KMS-11 (cell line): ENCODE measurements at regions not wholly inside any gene's neighbourhood (a gene's known extent, or its start where the extent isn't known, plus 50 kb on each side); places are given as distances from the start of the nearest gene placed in this dataset.

ENCODE experiments used
- H2AFZ ChIP-seq: fragments of 200-600 bp; sonication (generic); 2 replicates; pipeline ENCODE4 v1.6.1; 2016; ENCODE audit warnings: antibody characterized with exemption, mixed run types, low read depth
- H3K27ac ChIP-seq: fragments of 200-600 bp; sonication (generic); 2 replicates; pipeline ENCODE4 v1.6.1; 2016; ENCODE audit warnings: mild to moderate bottlenecking, mixed run types
- H3K27me3 ChIP-seq: fragments of 200-600 bp; sonication (generic); 2 replicates; pipeline ENCODE4 v1.6.1; 2017; ENCODE audit warnings: mild to moderate bottlenecking, low read depth, mixed run types, moderate library complexity; ENCODE audit not compliant: insufficient read depth
- H3K36me3 ChIP-seq: fragments of 200-600 bp; sonication (generic); 2 replicates; pipeline ENCODE4 v1.6.1; 2017; ENCODE audit warnings: mild to moderate bottlenecking, mixed run types; ENCODE audit not compliant: insufficient read depth
- H3K4me1 ChIP-seq: fragments of 200-600 bp; sonication (generic); 2 replicates; pipeline ENCODE4 v1.6.1; 2016; ENCODE audit warnings: mild to moderate bottlenecking, low read depth, mixed run types; ENCODE audit not compliant: poor library complexity, severe bottlenecking
- H3K4me2 ChIP-seq: fragments of 200-600 bp; sonication (generic); 2 replicates; pipeline ENCODE4 v1.7.0; 2016; ENCODE audit warnings: mild to moderate bottlenecking, mixed run types
- H3K4me3 ChIP-seq: fragments of 200-600 bp; sonication (generic); IDR thresholded peaks from 2 replicates; pipeline ENCODE4 v1.6.1; 2017; ENCODE audit warnings: low read depth, low read length, mixed read lengths; ENCODE audit not compliant: insufficient read depth
- H3K79me2 ChIP-seq: fragments of 200-600 bp; sonication (generic); 2 replicates; pipeline ENCODE4 v1.6.1; 2016; ENCODE audit warnings: low read depth, mixed run types; ENCODE audit not compliant: insufficient read depth
- H3K9ac ChIP-seq: fragments of 200-600 bp; sonication (generic); 2 replicates; pipeline ENCODE4 v1.6.1; 2016; ENCODE audit warnings: mild to moderate bottlenecking, mixed run types
- H4K20me1 ChIP-seq: fragments of 200-600 bp; sonication (generic); 2 replicates; pipeline ENCODE4 v1.6.1; 2016; ENCODE audit warnings: mild to moderate bottlenecking, mixed run types; ENCODE audit not compliant: insufficient read depth
- CTCF ChIP-seq: fragments of 200-600 bp; sonication (generic); conservative IDR thresholded peaks from 2 replicates; pipeline ENCODE4 v1.6.1; 2017; ENCODE audit warnings: low read depth, mild to moderate bottlenecking, antibody characterized with exemption, low read length, moderate library complexity, mixed read lengths

- Histone ChIP-seq H4K20me1 (no peaks in the 10 kb centered on the region), H3K4me2 (no peak overlapping the region), H2AFZ (no peak overlapping the region), H3K36me3 (no peaks in the 10 kb centered on the region), H3K79me2 (no peaks in the 10 kb centered on the region), H3K27me3 (no peaks in the 10 kb centered on the region), H3K27ac (no peak overlapping the region), H3K4me3 (no peak overlapping the region), H3K9ac (no peak overlapping the region), H3K4me1 (peaks cover 13% of the 10 kb centered on the region)
- TF ChIP-seq CTCF = no peak
Measured at GRCh38 chr2:186130748-186131641, 355.1 kb upstream of the ZC3H15 start.

GRCh38 chr2:186135686-186136085, 350.4 kb upstream of the ZC3H15 start:
- Histone ChIP-seq H3K4me2 (no peak overlapping the region), H3K27ac (no peak overlapping the region), H3K36me3 (no peaks in the 10 kb centered on the region), H4K20me1 (no peaks in the 10 kb centered on the region), H3K4me1 (no peaks in the 10 kb centered on the region), H2AFZ (no peak overlapping the region), H3K9ac (no peak overlapping the region), H3K27me3 (no peaks in the 10 kb centered on the region), H3K79me2 (no peaks in the 10 kb centered on the region), H3K4me3 (no peak overlapping the region)
- TF ChIP-seq CTCF = no peak

- Histone ChIP-seq H3K36me3 (no peaks in the 10 kb centered on the region), H3K4me1 (no peaks in the 10 kb centered on the region), H3K27ac (no peak overlapping the region), H3K4me2 (no peak overlapping the region), H4K20me1 (no peaks in the 10 kb centered on the region), H3K79me2 (no peaks in the 10 kb centered on the region), H3K4me3 (no peak overlapping the region), H2AFZ (no peak overlapping the region), H3K27me3 (no peaks in the 10 kb centered on the region), H3K9ac (no peak overlapping the region)
- no peak for TF ChIP-seq CTCF
Measured at GRCh38 chr2:186136860-186137259, 349.2 kb upstream of the ZC3H15 start.

- Histone ChIP-seq H3K4me3 (no peak overlapping the region), H4K20me1 (no peaks in the 10 kb centered on the region), H2AFZ (no peak overlapping the region), H3K9ac (no peak overlapping the region), H3K27ac (no peak overlapping the region), H3K27me3 (no peaks in the 10 kb centered on the region), H3K79me2 (no peaks in the 10 kb centered on the region), H3K4me2 (no peak overlapping the region), H3K36me3 (no peaks in the 10 kb centered on the region), H3K4me1 (no peaks in the 10 kb centered on the region)
- TF ChIP-seq CTCF = no peak
Measured at GRCh38 chr2:186138845-186139244, 347.2 kb upstream of the ZC3H15 start.
